Endothelial cell of umbilical vein (primary cell): ENCODE measurements at regions not wholly inside any gene's neighbourhood (a gene's known extent, or its start where the extent isn't known, plus 50 kb on each side); places are given as distances from the start of the nearest gene placed in this dataset.

ENCODE experiments used
- BruUV-seq: library from RNA; stranded (reverse); fragments of 400-500 nt; replicated peaks from 2 replicates; lab custom pipeline; 2021; lab: Mats Ljungman, UMichigan
- CTCF ChIA-PET: fragments of 300-600, 350-600 bp; sonication (Branson Sonifier 250); formaldehyde crosslinking; loops from one replicate; lab custom pipeline; 2021; ENCODE audit warnings: antibody characterized with exemption, inconsistent platforms; lab: Charles Lee
- POLR2A ChIA-PET: fragments of 300-600, 350-600 bp; sonication (Branson Sonifier 250); formaldehyde crosslinking; loops from one replicate; lab custom pipeline; 2021; ENCODE audit warnings: antibody characterized with exemption, inconsistent platforms; lab: Charles Lee
- DNase-seq: peaks from one replicate; pipeline ENCODE4 v3.0.0-alpha.2; 2011; ENCODE audit warnings: low read depth, low spot score
- FAIRE-seq: peaks from 2 replicates; lab custom pipeline; 2011; peaks lifted over from hg19 to GRCh38; lab: Jason Lieb, UNC
- H2AFZ ChIP-seq: 2 replicates; pipeline ENCODE4 v1.6.0; 2012; ENCODE audit warnings: low read depth, low read length, control low read depth, inconsistent platforms
- H3K27ac ChIP-seq: 2 replicates; pipeline ENCODE4 v1.5.1; 2011; ENCODE audit warnings: low read depth, mild to moderate bottlenecking, control low read depth, low read length, moderate library complexity; ENCODE audit not compliant: insufficient read depth
- H3K27me3 ChIP-seq, 2 experiments: 2 replicates each; pipeline versions ENCODE4 v1.6.0 to v1.6.1; 2011; ENCODE audit warnings: low read length in 2 of 2, mixed read lengths in 1 of 2; ENCODE audit not compliant: control insufficient read depth in 2 of 2, insufficient read depth in 2 of 2
- H3K36me3 ChIP-seq, 2 experiments: 2 replicates in 1 of 2; 3 replicates in 1 of 2; pipeline ENCODE4 v1.5.1; 2011; ENCODE audit warnings: low read length in 2 of 2, mild to moderate bottlenecking in 1 of 2, moderate library complexity in 1 of 2; ENCODE audit not compliant: control insufficient read depth in 2 of 2, insufficient read depth in 2 of 2; ENCODE audit errors: extremely low read depth in 1 of 2
- H3K4me1 ChIP-seq: 3 replicates; pipeline ENCODE4 v1.5.1; 2011; ENCODE audit warnings: mild to moderate bottlenecking, low read length; ENCODE audit not compliant: control insufficient read depth, insufficient read depth; ENCODE audit errors: extremely low read depth
- H3K4me2 ChIP-seq: 2 replicates; pipeline ENCODE4 v1.6.1; 2011; ENCODE audit warnings: low read length, control low read depth, mixed read lengths; ENCODE audit not compliant: insufficient read depth
- H3K4me3 ChIP-seq, 3 experiments: fragments of 200-600 bp in 1 of 3; sonication (generic), shearing (Covaris generic) in 1 of 3; replicated peaks in 1 of 3; 2 replicates each; pipeline ENCODE4 v1.5.1; 2011 to 2016; ENCODE audit warnings: control low read depth in 3 of 3, low read length in 3 of 3, mild to moderate bottlenecking in 2 of 3, inconsistent platforms in 1 of 3, low read depth in 1 of 3, moderate library complexity in 1 of 3; ENCODE audit not compliant: insufficient read depth in 1 of 3
- H3K79me2 ChIP-seq: 2 replicates; pipeline ENCODE4 v1.6.0; 2012; ENCODE audit warnings: low read length, inconsistent platforms; ENCODE audit not compliant: control insufficient read depth, insufficient read depth
- H3K9ac ChIP-seq: replicated peaks from 2 replicates; pipeline ENCODE3; 2011; ENCODE audit warnings: low read length, control low read depth; ENCODE audit not compliant: insufficient read depth; ENCODE audit errors: extremely low read depth
- H3K9me1 ChIP-seq: replicated peaks from 3 replicates; pipeline ENCODE4 v1.6.0; 2011; ENCODE audit warnings: mild to moderate bottlenecking, low read length; ENCODE audit not compliant: control insufficient read depth, insufficient read depth; ENCODE audit errors: extremely low read depth
- H3K9me3 ChIP-seq: replicated peaks from 2 replicates; pipeline ENCODE4 v1.5.1; 2012; ENCODE audit warnings: low read length, inconsistent platforms; ENCODE audit not compliant: control insufficient read depth, insufficient read depth
- H4K20me1 ChIP-seq: replicated peaks from 2 replicates; pipeline ENCODE3; 2011; ENCODE audit warnings: mild to moderate bottlenecking, low read length; ENCODE audit not compliant: control insufficient read depth, insufficient read depth; ENCODE audit errors: extremely low read depth
- EZH2 ChIP-seq: IDR thresholded peaks from 2 replicates; pipeline ENCODE4 v1.6.1; 2012; ENCODE audit warnings: borderline replicate concordance, low read depth, mild to moderate bottlenecking, moderate library complexity, low read length, inconsistent platforms; ENCODE audit not compliant: severe bottlenecking
- GATA2 ChIP-seq: IDR thresholded peaks from 2 replicates; pipeline ENCODE4 v1.7.0; 2011; ENCODE audit warnings: low read depth, mild to moderate bottlenecking, moderate library complexity, mixed read lengths, low read length; ENCODE audit not compliant: insufficient read length, insufficient read depth
- POLR2A ChIP-seq: IDR thresholded peaks from 2 replicates; pipeline ENCODE4 v1.6.1; 2012; ENCODE audit warnings: low read depth, mild to moderate bottlenecking, control low read depth, low read length
- POLR2AphosphoS5 ChIP-seq: IDR thresholded peaks from 2 replicates; pipeline ENCODE4 v1.6.1; 2012; ENCODE audit warnings: low read depth, mild to moderate bottlenecking, control low read depth, low read length, moderate library complexity; ENCODE audit not compliant: insufficient read depth
- dilution Hi-C: fragments of 300-500 bp; cut with MboI; formaldehyde crosslinking; loops from one replicate; pipeline ENCODE4 v1.15.0; 2019; ENCODE audit warnings: low sequenced_read_pairs; ENCODE audit not compliant: extremely low pct_ligation_motif_present
- intact Hi-C: fragments of 100-400 bp; cut with micrococcal nuclease; formaldehyde crosslinking; loops from one replicate; pipeline ENCODE4 v1.10.0; 2022
- TF ChIP-seq, protein P1 (sequence below), 2 donors: IDR thresholded peaks; 1 replicate in 1 of 2; 2 replicates in 1 of 2; pipeline ENCODE4 v1.5.1; 2011; ENCODE audit warnings: low read length in 2 of 2, mild to moderate bottlenecking in 2 of 2, moderate library complexity in 2 of 2, control low read depth in 1 of 2, inconsistent platforms in 1 of 2, low read depth in 1 of 2; ENCODE audit not compliant: insufficient read depth in 1 of 2; ENCODE audit errors: extremely low read depth in 1 of 2

- DNase-seq: no peak
- TF ChIP-seq GATA2: no peak
- TF ChIP-seq POLR2A: no peak
- TF ChIP-seq, protein P1, sequence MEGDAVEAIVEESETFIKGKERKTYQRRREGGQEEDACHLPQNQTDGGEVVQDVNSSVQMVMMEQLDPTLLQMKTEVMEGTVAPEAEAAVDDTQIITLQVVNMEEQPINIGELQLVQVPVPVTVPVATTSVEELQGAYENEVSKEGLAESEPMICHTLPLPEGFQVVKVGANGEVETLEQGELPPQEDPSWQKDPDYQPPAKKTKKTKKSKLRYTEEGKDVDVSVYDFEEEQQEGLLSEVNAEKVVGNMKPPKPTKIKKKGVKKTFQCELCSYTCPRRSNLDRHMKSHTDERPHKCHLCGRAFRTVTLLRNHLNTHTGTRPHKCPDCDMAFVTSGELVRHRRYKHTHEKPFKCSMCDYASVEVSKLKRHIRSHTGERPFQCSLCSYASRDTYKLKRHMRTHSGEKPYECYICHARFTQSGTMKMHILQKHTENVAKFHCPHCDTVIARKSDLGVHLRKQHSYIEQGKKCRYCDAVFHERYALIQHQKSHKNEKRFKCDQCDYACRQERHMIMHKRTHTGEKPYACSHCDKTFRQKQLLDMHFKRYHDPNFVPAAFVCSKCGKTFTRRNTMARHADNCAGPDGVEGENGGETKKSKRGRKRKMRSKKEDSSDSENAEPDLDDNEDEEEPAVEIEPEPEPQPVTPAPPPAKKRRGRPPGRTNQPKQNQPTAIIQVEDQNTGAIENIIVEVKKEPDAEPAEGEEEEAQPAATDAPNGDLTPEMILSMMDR (IDR thresholded peaks at IDR 0.05; ENCODE audit: extremely low read depth in 1 of 2, insufficient read depth in 1 of 2, low read depth in 1 of 2, low read length in 2 of 2): no peak
- TF ChIP-seq EZH2: no peak
- TF ChIP-seq POLR2AphosphoS5: no peak
- Histone ChIP-seq H2AFZ (no peak overlapping the region), H4K20me1 (no peaks in the 10 kb centered on the region), H3K4me2 (no peak overlapping the region), H3K9me1 (no peaks in the 10 kb centered on the region), H3K4me3 (no peak overlapping the region), H3K4me1 (peaks cover 5% of the 10 kb centered on the region), H3K27ac (no peak overlapping the region), H3K36me3 (no peaks in the 10 kb centered on the region), H3K79me2 (no peaks in the 10 kb centered on the region), H3K9ac (no peak overlapping the region), H3K27me3 (no peaks in the 10 kb centered on the region), H3K9me3 (no peaks in the 10 kb centered on the region)
- no TSS peak for BruUV-seq
- no peak for FAIRE-seq
- CTCF ChIA-PET: interaction anchor here (2.3 to 7.7 kb wide), 3 partner anchors 474 to 1189 kb away, joined by 9 to 46 read pairs (median 12); partner anchors contain the start of gene CXCL12
- POLR2A ChIA-PET: no interaction called here
- dilution Hi-C loops: no loop called here
- intact Hi-C loops: loop anchor here (10.0 kb wide), 3 partner anchors 185 to 815 kb away; no protein-coding TSS in a partner anchor
Measured at GRCh38 chr10:44859546-44860285, 51.4 kb upstream of the TMEM72 start.
